NCI-H128 (cell line): ENCODE measurements at regions not wholly inside any gene's neighbourhood (a gene's known extent, or its start where the extent isn't known, plus 50 kb on each side); places are given as distances from the start of the nearest gene placed in this dataset.
"Not testable (repeated sequence)": the region's sequence is repeated elsewhere in the genome, so short reads cannot be mapped to it uniquely, and the experiment has no call there.

Source experiments
- DNase-seq: peaks from one replicate; lab custom pipeline; 2025; ENCODE audit not compliant: unreplicated experiment; lab: John Stamatoyannopoulos, UW

DNA sequence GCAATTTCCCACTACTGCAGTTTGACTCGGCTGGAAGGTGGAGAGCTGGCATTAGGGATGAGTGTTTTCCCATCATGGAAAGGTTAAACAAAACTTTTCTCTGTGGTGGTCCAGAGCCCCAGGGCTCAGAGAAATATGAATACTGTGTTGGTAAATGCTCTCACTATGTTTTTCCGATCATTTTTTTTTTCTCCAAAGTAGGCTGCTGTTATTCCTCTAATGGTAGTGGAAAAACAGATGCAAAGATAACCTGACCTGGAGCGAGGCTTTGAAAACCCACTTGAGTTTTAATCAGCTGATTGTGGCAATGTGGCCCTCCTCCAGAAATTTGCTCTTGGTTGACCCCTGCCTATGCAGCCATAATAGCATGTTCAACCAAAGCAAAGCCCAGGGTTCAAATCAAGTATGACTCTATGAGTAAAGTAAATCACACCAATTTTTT, 320.8 kb upstream of the CTNNB1 start:
- DNase-seq, result no peak

DNA sequence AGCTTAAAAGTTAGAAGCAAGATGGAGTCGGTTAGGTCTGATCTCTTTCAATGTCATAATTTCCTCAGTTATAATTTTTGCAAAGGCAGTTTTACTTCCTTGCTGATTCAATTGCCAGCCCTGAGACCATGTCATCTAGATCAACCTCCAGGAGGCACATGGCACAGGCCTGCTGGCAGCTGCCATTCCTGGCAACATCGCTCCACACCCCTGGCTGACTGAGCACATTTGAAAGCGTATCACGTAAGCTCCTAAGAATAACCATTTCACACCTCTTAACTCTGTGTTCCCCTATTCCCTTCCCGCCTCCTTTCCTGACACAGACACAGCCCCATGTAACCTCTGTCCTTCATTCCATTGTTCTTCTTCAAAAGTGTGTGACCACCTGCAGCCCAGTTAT, 313.9 kb upstream of the CTNNB1 start:
- DNase-seq, result no peak

DNA sequence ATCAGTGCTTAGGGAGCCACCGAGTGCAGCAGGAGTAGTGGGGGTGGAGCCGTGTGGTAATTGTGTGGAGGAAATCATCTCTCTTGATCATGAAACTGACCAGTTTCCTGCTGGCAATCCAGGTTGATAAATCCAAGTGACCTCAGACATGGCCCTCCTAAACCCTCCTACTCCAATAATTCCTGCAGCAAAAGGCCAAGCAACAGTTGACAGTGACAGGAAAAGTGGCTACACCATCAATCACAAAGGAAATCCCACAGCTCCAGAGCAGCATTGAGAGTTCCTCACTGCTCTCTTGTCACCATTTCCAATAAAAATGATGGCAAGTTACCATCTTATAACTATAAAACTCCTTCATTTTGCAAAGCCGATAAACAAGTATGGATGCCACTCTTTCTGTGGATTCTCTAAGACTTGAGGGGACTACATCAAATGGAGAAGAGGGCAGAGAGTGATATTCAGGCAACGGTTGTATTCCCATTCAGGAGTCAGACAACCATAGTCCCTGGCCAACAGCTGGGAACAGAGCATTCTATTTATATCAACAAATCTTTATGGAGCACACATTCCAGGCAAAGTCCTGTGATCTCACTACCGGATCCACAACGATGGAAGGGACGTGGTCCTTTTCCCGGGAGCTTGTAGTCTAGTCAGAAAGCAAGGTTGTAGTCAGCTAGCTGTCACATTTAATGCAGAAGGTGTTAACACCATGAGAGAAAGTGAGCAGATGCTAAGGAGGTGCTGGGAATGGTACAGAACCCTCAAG, 312.5 kb upstream of the CTNNB1 start:
- DNase-seq, result no peak

DNA sequence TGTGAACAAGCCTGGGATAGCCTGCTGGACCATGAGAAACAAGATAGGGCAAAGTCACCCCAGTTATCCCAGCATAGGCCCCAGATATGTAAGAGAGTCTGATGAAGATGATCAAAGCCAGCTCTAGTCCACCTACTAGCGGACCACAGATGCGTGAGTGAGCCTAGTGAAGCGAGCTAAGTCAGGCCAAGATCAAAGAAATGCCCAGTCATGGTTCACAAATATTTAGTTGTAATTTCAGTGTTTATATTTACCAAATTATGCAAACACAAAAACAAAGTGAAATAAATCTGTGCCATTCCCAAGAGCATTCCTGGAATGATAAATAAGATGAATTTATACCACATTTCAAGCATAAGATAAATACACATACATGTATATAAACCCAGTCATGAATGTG, 308.1 kb upstream of the CTNNB1 start:
- DNase-seq, result no peak

DNA sequence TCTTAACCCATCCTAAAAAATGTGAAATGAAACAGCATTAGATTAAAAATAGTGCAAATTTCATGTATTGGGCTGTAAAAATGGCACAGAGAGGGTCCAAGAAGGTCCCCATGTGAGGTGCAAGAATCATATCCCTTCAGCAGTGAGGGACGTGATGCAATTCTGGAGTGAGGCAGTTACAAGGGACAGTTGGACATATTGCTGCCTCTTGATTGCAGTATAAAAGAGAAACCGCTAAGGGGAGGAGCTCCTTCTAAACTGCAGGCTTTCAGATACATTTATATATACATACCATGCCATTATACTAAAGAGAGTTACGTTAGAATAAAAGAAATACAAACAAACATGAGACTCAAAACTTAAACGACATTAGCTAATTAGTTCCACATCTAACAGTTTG, 304.2 kb upstream of the CTNNB1 start:
- DNase-seq, result no peak

DNA sequence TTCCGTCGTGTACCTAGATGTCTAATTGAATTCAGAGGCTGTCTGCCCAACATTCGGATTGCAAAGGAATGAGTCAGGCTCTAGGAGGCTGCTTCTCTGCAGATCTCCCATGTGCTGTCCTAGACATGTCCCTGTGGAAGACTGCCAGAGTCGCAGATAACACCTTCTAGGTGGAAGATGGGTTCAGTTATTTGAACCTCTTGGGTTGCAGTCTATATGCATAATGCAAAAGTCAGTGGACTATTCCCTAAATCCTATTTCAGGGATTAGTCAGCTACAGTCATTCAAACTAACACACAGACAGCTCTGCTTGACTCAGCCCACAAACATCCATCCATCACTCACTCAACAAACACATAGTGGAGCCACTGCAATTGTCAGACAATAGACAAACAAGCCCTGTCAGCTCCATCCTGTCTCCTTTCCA, 300.0 kb upstream of the CTNNB1 start:
- no peak for DNase-seq

DNA sequence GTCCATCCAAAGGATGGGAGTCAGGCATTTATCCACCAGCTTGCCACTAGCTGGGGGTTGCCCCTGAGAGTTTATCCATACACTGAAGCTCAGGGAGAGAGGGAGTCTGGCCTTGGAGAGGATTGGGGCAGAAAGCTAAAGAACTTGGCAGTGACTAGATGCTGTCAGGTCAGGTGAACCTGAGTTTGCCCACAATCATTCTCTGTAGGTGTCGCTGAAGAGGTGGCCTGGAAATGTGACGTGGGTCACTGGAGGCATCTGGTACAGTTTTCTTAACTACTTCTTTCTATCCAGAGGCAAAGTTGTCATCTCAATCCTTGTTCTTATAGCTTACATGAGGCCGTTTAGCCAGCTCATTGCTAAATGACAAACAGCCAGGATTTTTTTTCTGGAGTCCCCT, 298.0 kb upstream of the CTNNB1 start:
- no peak for DNase-seq

DNA sequence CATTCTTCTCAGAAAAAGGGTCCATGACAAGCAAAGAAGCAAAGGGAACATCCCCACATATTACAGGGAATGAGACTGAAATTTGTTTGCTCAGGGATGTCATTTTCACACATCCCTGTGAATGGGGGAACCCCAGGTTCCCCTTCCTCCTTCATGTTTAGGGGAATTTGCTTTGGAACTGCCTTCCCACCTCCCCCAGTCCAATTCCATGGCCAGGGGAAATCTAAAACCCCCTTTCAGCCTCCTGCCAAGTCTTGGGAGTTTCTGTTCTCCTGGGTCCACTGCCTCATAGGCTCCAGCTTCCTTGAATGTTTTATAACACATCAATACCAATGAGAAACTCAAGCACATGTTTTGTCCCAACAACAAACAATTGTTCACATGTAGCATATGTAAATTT, 297.5 kb upstream of the CTNNB1 start:
- DNase-seq, result no peak

DNA sequence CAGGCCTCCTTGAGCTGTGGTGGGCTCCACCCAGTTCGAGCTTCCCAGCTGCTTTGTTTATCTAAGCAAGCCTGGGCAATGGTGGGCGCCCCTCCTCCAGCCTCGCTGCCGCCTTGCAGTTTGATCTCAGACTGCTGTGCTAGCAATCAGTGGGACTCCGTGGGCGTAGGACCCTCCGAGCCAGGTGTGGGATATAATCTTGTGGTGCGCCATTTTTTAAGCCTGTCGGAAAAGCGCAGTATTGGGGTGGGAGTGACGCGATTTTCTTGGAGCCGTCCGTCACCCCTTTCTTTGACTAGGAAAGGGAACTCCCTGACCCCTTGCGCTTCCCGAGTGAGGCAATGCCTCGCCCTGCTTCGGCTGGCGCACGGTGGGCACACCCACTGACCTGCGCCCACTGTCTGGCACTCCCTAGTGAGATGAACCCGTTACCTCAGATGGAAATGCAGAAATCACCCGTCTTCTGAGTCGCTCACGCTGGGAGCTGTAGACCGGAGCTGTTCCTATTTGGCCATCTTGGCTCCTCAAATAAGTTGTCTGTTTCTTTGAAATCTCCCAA, 291.3 kb upstream of the CTNNB1 start:
- DNase-seq, result not testable (repeated sequence)

DNA sequence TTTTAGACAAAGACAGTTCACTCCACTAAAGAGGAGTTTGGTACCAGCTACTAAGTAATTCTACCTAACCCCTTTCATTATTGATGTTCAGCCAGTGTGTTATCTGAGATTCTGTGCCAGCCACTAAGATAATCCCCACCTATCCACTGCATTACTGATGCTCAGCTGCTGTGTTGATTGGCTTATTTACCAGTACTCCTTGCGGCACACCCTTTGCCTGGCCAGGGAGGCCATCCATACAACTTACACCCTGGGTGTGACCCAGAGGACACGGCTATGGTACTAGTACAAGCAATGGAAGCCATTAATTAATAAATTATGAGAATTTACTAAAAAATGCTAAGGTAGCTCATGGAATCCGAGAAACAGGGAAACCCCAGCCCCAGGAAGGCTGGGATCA, 290.7 kb upstream of the CTNNB1 start:
- DNase-seq, result no peak

DNA sequence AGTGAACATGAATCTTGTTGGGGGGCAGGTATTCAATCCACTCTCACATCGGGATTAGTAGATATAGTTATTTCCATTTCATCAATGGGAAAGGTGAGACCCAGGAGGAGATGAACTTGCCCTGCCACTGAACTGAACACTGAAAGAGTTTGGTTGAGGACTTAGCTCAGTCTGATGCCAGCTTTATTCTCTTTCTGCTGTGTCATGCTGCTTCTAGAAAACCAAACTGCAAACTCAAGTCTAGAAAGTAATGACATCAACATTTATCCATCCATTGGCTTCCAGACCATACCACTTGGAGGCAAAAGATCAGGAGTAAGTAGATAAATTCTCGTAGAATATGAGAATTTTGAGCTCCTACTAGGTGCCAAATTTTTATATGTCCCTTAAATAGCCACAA, 288.0 kb upstream of the CTNNB1 start:
- no peak for DNase-seq

DNA sequence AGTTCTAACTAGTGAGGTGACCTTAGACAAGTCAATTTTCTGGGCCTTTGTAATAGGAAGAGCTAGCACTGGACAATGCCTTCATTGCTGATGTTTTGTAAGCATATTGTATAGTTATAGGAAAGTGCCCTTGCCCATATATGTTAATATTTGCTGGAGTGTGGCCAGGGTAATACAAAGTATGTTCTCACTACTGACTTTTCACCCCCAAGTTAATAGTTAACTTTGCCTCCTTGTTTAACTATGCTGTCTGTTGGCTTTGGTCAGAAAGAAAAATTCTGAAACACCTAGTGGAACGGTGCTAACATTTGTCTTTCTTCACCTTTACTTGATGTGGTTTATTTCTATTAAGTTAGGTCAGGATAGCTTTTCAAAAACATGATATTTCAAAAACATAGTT, 287.4 kb upstream of the CTNNB1 start:
- no peak for DNase-seq

DNA sequence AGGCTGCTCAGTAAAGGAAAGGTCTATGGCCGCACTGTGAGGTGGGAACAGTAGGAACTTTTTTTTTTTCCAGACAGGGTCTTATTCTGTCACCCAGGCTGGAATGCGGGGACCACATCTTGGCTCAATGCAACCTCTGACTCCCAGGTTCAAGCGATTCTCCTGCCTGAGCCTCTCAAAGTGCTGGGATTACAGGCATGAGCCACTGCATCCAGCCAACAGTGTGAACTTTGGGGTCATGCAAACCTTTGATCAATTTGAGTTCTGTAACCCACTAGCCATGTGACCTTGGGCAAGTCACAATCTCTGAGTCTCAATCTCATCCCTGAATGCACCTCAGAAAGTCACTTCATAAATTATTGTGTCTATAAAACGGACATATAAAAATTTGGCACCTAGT, 286.8 kb upstream of the CTNNB1 start:
- DNase-seq, result no peak

DNA sequence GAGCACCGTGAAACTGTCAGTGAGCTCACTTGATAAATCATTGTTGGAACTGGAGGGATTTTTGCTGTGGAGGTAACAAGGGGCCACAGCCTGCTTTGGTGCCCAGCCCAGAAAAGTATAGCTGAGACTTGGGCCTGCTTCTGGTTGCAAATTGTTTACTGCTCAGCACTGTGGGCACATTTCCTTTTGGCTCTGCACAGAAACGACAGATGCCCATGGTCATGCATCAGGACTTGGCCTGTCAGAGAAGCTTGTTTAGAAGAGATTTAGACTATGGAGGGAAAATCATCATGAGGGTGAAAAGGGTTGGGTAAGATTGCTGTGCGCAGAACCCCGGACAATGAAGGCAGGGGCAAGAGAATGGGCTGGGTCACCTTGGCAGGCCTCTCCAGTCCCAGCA, 286.1 kb upstream of the CTNNB1 start:
- no peak for DNase-seq

DNA sequence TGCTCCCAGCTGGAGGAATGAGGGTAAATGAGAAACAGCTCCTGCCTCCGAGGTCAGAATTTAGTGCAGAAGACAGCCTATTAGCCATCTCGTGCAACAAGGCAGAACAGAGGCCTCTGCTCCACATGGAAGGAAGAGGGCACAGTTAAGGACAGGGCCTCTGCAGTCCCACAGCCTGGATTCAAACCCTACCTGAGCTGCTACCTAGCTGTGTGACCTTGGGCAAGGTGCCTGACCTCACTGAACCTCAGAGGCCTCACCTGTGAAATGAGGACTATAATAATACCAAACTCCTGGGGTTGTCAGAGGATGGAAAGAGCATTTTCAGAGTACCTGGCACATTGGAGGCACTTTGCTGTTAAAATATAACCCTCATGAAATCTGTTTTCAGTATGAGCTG, 285.7 kb upstream of the CTNNB1 start:
- DNase-seq, result no peak

DNA sequence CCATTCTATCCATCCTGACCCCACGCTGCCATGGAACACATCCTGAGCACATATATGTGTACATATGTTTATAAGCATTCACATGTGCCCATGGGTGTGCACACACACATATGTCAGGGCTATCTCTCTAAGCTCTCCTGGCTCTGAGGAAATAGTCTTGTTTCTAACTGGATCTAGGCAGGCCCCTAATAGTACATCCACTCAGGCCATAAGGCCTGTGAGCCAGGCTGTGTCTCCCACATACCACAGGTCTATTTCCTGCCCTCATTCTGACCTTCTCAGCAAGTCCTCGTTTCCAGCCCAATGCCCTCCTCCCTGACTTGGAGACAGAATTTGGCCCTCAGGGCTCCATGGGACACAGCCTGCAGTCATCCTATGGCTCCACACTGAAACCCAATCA, 284.8 kb upstream of the CTNNB1 start:
- DNase-seq, result no peak

DNA sequence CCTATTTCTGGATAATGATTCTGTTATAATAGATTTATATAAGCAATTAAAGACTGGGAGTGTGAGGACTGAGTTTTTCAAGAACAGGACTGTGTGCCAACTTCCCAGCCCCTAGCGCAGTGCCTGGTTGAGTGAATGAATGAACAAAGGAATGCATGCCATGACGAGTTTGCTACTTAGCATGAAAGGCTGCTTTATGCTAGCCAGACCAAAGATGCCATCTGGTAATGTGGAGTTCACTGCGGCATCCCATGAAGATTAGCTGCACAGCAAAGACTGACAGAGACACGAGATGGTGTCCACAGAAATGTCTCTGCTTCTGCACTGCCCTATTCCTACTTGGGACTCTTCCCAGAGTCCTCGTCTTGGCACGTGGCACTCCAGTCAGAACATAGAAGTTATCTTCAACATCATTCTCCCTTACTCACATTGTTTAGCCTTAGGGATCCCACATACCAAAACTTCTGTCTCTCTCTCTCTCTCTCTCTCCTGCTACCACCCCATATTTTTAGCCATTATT, 283.9 kb upstream of the CTNNB1 start:
- no peak for DNase-seq

DNA sequence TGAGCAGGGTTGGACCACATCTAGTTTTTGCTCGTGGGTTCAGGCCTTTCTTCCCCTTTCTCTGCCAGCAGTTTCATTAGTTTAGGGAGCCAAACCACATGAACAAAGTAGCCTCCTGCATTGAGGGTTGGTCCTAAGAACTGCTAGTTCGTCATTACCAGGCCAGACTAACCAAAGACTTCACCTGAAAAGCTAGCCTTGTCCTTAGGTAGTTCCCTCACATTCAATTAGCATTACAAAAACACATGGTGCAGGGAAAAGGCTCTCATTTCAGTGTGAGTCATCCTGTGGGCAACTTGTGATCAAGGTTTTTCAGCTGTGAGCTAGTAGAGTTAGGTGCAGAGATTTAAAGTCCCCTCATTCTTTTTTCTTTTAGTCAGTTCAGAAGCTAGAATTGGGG, 279.3 kb upstream of the CTNNB1 start:
- no peak for DNase-seq

DNA sequence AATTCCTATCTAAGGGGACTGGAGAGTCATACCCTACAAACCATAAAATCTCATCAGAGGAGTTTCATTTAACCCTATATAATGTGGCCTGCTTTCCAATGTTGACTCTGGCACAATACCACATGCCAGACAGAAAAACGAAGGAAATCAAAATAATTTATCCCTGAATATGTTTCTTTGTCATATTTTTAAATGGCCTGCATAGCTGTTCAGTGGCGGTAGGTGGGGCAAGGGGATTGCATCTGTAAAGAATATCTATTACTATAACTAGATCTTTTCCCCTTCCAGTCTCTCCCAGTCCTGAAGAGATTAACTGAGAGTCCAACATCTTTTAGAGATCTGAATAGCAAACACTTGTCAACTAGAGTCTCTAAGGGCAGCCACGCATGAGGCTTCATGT, 278.1 kb upstream of the CTNNB1 start:
- no peak for DNase-seq

DNA sequence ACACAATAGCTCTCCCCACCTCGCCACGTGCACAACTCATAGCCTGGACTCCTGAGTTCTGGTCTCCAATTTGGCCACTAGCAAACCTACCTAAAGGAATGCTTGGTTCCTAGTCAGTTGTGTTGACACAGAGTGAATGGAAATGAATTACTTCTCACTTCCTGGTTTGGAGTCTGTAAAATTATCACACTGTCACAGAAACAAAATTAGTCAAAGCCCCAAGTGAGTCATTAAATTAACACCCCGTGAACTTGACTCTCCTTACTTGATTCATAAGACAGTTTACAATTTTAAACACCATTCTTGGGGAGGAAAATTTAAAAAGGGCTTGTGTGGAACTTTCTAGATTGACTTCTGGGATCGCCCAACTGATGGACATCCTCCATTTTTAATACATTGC, 276.2 kb upstream of the CTNNB1 start:
- DNase-seq, result no peak

DNA sequence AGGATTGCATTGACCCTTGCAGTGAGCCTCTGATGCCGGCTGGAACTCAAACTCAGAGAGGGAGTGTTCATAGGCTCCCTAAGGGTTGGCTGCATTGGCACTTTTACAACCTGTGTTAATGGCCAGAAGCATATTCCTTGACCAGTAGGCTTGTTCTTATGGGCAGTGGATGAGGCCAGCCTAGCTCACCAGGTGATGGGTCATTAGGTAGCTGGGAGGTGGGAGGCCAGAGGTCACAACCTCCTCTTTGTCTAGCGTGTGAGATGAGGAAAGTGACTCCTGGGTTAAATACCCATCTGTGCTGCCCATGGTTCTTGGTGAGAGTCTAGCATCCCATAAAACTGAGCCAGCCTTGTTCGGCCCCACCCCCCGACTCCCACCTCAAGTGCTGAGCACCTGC, 275.7 kb upstream of the CTNNB1 start:
- DNase-seq, result no peak

DNA sequence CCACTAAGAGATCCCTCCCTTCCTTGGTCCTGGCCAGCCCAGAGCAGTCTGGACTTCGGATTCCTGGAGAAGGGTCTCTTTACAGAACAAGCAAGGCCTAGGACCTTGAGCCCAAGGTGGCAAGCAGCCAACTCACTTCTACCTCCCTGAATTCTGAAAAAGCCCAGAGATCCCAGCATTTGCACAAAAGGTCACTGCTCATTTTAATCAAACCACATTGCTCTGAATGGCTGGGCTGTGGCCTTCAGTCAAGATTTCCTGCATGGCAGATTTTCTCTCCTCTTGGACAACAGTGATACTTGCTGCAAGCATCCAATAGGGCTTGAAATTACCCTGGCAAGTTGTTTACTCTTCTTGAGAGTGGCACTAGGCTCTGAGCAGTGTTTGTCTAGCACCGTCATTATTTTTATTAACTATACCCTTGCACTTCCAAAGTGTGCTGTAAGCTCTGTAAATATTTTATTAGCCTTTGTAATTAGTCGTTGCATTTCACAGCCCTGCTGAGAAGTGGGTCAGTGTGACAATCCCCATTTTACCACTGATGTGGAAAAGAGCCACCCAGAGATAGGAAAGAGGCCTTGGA, 274.7 kb upstream of the CTNNB1 start:
- DNase-seq, result peak; percentile 2
